H9 (cell line): ENCODE measurements at regions not wholly inside any gene's neighbourhood (a gene's known extent, or its start where the extent isn't known, plus 50 kb on each side); places are given as distances from the start of the nearest gene placed in this dataset.

Experiments
- DNase-seq: peaks from one replicate; pipeline ENCODE4 v3.0.0-alpha.2; 2017
- H2AFZ ChIP-seq: one replicate; pipeline ENCODE4 v1.6.1; 2013; ENCODE audit warnings: mild to moderate bottlenecking, low read length, control low read depth, moderate library complexity
- H2AK5ac ChIP-seq: 2 replicates; pipeline ENCODE4 v1.6.1; 2013; ENCODE audit warnings: low read length, control low read depth, mixed read lengths; ENCODE audit not compliant: insufficient read length
- H2BK120ac ChIP-seq: one replicate; pipeline ENCODE4 v1.6.1; 2013; ENCODE audit warnings: low read depth, mild to moderate bottlenecking, low read length, control low read depth, inconsistent platforms; ENCODE audit not compliant: poor library complexity, severe bottlenecking
- H2BK12ac ChIP-seq: 2 replicates; pipeline ENCODE4 v1.6.1; 2013; ENCODE audit warnings: low read length, control low read depth, mixed read lengths, low read depth; ENCODE audit not compliant: insufficient read length
- H2BK15ac ChIP-seq: 2 replicates; pipeline ENCODE4 v1.6.1; 2013; ENCODE audit warnings: low read depth, low read length, control low read depth
- H2BK20ac ChIP-seq: one replicate; pipeline ENCODE4 v1.6.1; 2013; ENCODE audit warnings: low read depth, mild to moderate bottlenecking, low read length, control low read depth, inconsistent platforms; ENCODE audit not compliant: poor library complexity, severe bottlenecking
- H2BK5ac ChIP-seq: 2 replicates; pipeline ENCODE4 v1.6.1; 2013; ENCODE audit warnings: low read length, control low read depth, mixed read lengths; ENCODE audit not compliant: insufficient read length
- H3K14ac ChIP-seq: 2 replicates; pipeline ENCODE4 v1.6.1; 2013; ENCODE audit warnings: low read length, control low read depth; ENCODE audit not compliant: insufficient read depth
- H3K18ac ChIP-seq: 2 replicates; pipeline ENCODE4 v1.6.1; 2013; ENCODE audit warnings: low read depth, mild to moderate bottlenecking, mixed read lengths, low read length, control low read depth; ENCODE audit not compliant: insufficient read length
- H3K23ac ChIP-seq: 2 replicates; pipeline ENCODE4 v1.6.1; 2013; ENCODE audit warnings: low read length, control low read depth, mixed read lengths, low read depth; ENCODE audit not compliant: insufficient read length
- H3K23me2 ChIP-seq: 2 replicates; pipeline ENCODE4 v1.6.1; 2013; ENCODE audit warnings: low read depth, mild to moderate bottlenecking, mixed read lengths, low read length, control low read depth; ENCODE audit not compliant: insufficient read length, poor library complexity, severe bottlenecking
- H3K27ac ChIP-seq: 2 replicates; pipeline ENCODE4 v1.5.1; 2013; ENCODE audit warnings: low read length, control low read depth, mixed read lengths, low read depth; ENCODE audit not compliant: insufficient read length
- H3K27me3 ChIP-seq: 2 replicates; pipeline ENCODE4 v1.6.1; 2013; ENCODE audit warnings: low read length, control low read depth, inconsistent platforms; ENCODE audit not compliant: insufficient read depth
- H3K4ac ChIP-seq: 2 replicates; pipeline ENCODE4 v1.6.1; 2013; ENCODE audit warnings: low read depth, mild to moderate bottlenecking, control low read depth, inconsistent platforms, low read length, moderate library complexity
- H3K4me1 ChIP-seq: 2 replicates; pipeline ENCODE4 v1.6.1; 2013; ENCODE audit warnings: low read length, control low read depth, inconsistent platforms; ENCODE audit not compliant: insufficient read depth
- H3K4me2 ChIP-seq: 2 replicates; pipeline ENCODE4 v1.6.1; 2013; ENCODE audit warnings: low read length, control low read depth, mixed read lengths; ENCODE audit not compliant: insufficient read length, insufficient read depth
- H3K56ac ChIP-seq: 2 replicates; pipeline ENCODE4 v1.6.1; 2013; ENCODE audit warnings: low read depth, mild to moderate bottlenecking, mixed read lengths, low read length, control low read depth; ENCODE audit not compliant: insufficient read length
- H3K79me1 ChIP-seq: 2 replicates; pipeline ENCODE4 v1.6.1; 2013; ENCODE audit warnings: low read depth, mild to moderate bottlenecking, moderate library complexity, low read length, control low read depth, inconsistent platforms; ENCODE audit not compliant: insufficient read depth, poor library complexity, severe bottlenecking
- H3K79me2 ChIP-seq: 2 replicates; pipeline ENCODE4 v1.6.1; 2013; ENCODE audit warnings: low read length, control low read depth, inconsistent platforms; ENCODE audit not compliant: insufficient read depth
- H3K9ac ChIP-seq: 2 replicates; pipeline ENCODE4 v1.6.1; 2013; ENCODE audit warnings: low read length, control low read depth, mixed read lengths; ENCODE audit not compliant: insufficient read length; ENCODE audit errors: extremely low read depth
- H3K9me3 ChIP-seq: one replicate; pipeline ENCODE4 v1.6.1; 2013; ENCODE audit warnings: low read depth, low read length, inconsistent platforms; ENCODE audit not compliant: control insufficient read depth
- H3T11ph ChIP-seq: one replicate; pipeline ENCODE4 v1.6.1; 2013; ENCODE audit warnings: mild to moderate bottlenecking, low read length, control low read depth, inconsistent platforms
- H4K20me1 ChIP-seq: one replicate; pipeline ENCODE4 v1.6.1; 2013; ENCODE audit not compliant: control insufficient read depth, insufficient read length, insufficient read depth
- H4K5ac ChIP-seq: 2 replicates; pipeline ENCODE4 v1.6.1; 2013; ENCODE audit warnings: low read depth, mild to moderate bottlenecking, mixed read lengths, low read length, control low read depth; ENCODE audit not compliant: insufficient read length
- H4K8ac ChIP-seq: replicated peaks from 2 replicates; pipeline ENCODE4 v1.6.1; 2013; ENCODE audit warnings: low read length, control low read depth, mixed read lengths, low read depth; ENCODE audit not compliant: insufficient read length
- H4K91ac ChIP-seq: 2 replicates; pipeline ENCODE4 v1.6.1; 2013; ENCODE audit warnings: low read depth, mild to moderate bottlenecking, moderate library complexity, mixed read lengths, low read length, control low read depth; ENCODE audit not compliant: insufficient read length
- H3K27ac Mint-ChIP-seq, 3 experiments: 2 replicates in 2 of 3; 3 replicates in 1 of 3; pipeline ENCODE4 v1.8.0; 2020 to 2021; ENCODE audit warnings: mixed read lengths in 3 of 3, mild to moderate bottlenecking in 1 of 3, moderate library complexity in 1 of 3
- H3K27me3 Mint-ChIP-seq: 2 replicates; pipeline ENCODE4 v1.8.0; 2021; ENCODE audit warnings: low read depth, mild to moderate bottlenecking, moderate library complexity, mixed read lengths
- H3K36me3 Mint-ChIP-seq, 3 experiments: 2 replicates in 2 of 3; 3 replicates in 1 of 3; pipeline ENCODE4 v1.8.0; 2020 to 2021; ENCODE audit warnings: low read depth in 3 of 3, mixed read lengths in 3 of 3; ENCODE audit not compliant: insufficient read depth in 1 of 3
- H3K4me1 Mint-ChIP-seq, 2 experiments: 2 replicates each; pipeline ENCODE4 v1.8.0; 2020; ENCODE audit warnings: mixed read lengths in 2 of 2
- H3K4me3 Mint-ChIP-seq, 2 experiments: 2 replicates in 1 of 2; 3 replicates in 1 of 2; pipeline ENCODE4 v1.8.0; 2020 to 2021; ENCODE audit warnings: mild to moderate bottlenecking in 2 of 2, mixed read lengths in 2 of 2, moderate library complexity in 1 of 2
- H3K9me3 Mint-ChIP-seq, 2 experiments: 2 replicates in 1 of 2; 3 replicates in 1 of 2; pipeline ENCODE4 v1.8.0; 2020; ENCODE audit warnings: mild to moderate bottlenecking in 2 of 2, mixed read lengths in 2 of 2, moderate library complexity in 1 of 2
- CTCF ChIP-seq: fragments of 200-600 bp; sonication (generic); conservative IDR thresholded peaks from 3 replicates; pipeline ENCODE4 v1.8.0; 2021; ENCODE audit warnings: antibody characterized with exemption, mild to moderate bottlenecking
- WGBS: extraction: QIAGEN DNeasy Blood & Tissue Kit; methylation state at CpG from one replicate; pipeline ENCODE4 v1.1.7; 2013; ENCODE audit warnings: missing lambda C conversion rate, low lambda C conversion rate, mixed read lengths; ENCODE audit not compliant: insufficient read length; ENCODE audit errors: extremely low coverage; 5-methylcytosine and 5-hydroxymethylcytosine counted together

GRCh38 chr5:155786108-155786507 lies 540.9 kb upstream of the SGCD start:
- TF ChIP-seq CTCF: no peak
- H3K27me3 Mint-ChIP-seq: no peaks in the 10 kb centered on the region; the same call in 1 of the 2 replicates
- DNase-seq: no peak
- no peak overlapping the region for H2AFZ ChIP-seq
- H3K4me1 Mint-ChIP-seq: no peaks in the 10 kb centered on the region
- H3K4me3 Mint-ChIP-seq: no peak overlapping the region
- no peak overlapping the region for H2BK12ac ChIP-seq
- H2BK120ac ChIP-seq: no peak overlapping the region
- H3K79me2 ChIP-seq: no peaks in the 10 kb centered on the region
- H2BK20ac ChIP-seq: no peak overlapping the region
- H2BK15ac ChIP-seq: no peak overlapping the region
- no peaks in the 10 kb centered on the region for H3K23me2 ChIP-seq
- no peak overlapping the region for H2BK5ac ChIP-seq
- H3K4me1 ChIP-seq: no peaks in the 10 kb centered on the region
- no CpG with 5 or more reads among the region's 1 CpG for WGBS
- no peak overlapping the region for H4K91ac ChIP-seq
- H2AK5ac ChIP-seq: no peak overlapping the region
- no peak overlapping the region for H4K8ac ChIP-seq
- no peak overlapping the region for H3K14ac ChIP-seq
- no peak overlapping the region for H3K4ac ChIP-seq
- no peaks in the 10 kb centered on the region for H3K27me3 ChIP-seq
- H3K9ac ChIP-seq: no peak overlapping the region
- peaks cover 6 to 9% of the 10 kb centered on the region in 2 experiments for H3K9me3 Mint-ChIP-seq
- no peak overlapping the region for H3T11ph ChIP-seq
- no peak overlapping the region for H3K56ac ChIP-seq
- H3K9me3 ChIP-seq: no peaks in the 10 kb centered on the region
- H3K23ac ChIP-seq: no peak overlapping the region
- no peaks in the 10 kb centered on the region for H3K79me1 ChIP-seq
- no peak overlapping the region for H4K5ac ChIP-seq
- no peak overlapping the region for H3K27ac ChIP-seq
- peaks cover 0 to 5% (median 0%) of the 10 kb centered on the region in 3 experiments; a peak in 2 of 7 replicates for H3K36me3 Mint-ChIP-seq
- no peak overlapping the region for H3K27ac Mint-ChIP-seq
- no peak overlapping the region for H3K18ac ChIP-seq
- no peaks in the 10 kb centered on the region for H4K20me1 ChIP-seq
- no peak overlapping the region for H3K4me2 ChIP-seq
